Brain pericyte (primary cell): ENCODE measurements at regions not wholly inside any gene's neighbourhood (a gene's known extent, or its start where the extent isn't known, plus 50 kb on each side); places are given as distances from the start of the nearest gene placed in this dataset.

Experiments
- DNase-seq: peaks from one replicate; pipeline ENCODE4 v3.0.0-alpha.2; 2012; ENCODE audit warnings: low read depth, low spot score

- no peak for DNase-seq
Observed at GRCh38 chrX:40316502-40316901, 218.7 kb upstream of the BCOR start.

GRCh38 chrX:40314070-40314469 lies 216.3 kb upstream of the BCOR start:
- no peak for DNase-seq

DNA sequence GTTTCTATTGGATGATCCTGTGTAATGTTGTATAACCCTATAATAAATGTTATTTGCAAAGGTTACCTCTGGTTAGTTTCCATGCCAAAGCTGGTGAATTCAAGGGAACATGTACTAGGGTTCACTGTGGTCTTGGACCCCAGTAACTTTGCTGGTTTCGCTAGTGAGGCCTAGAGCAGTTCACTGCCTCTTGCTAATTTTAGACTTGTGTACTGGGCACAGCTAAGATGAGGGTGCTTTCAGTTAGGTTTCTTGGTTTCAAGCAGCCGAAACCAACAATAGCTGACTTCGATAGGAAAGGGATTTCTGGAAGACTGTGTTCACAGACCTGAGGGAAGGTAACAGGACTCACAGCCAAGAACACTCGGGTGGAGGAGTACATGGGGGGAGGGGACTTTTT lies 215.5 kb upstream of the BCOR start:
- no peak for DNase-seq

GRCh38 chrX:40310447-40310846 lies 212.7 kb upstream of the BCOR start:
- DNase-seq: no peak

GRCh38 chrX:40310016-40310415 lies 212.3 kb upstream of the BCOR start:
- DNase-seq: no peak

- DNase-seq: no peak
Observed at GRCh38 chrX:40307871-40308270, 210.1 kb upstream of the BCOR start.

DNA sequence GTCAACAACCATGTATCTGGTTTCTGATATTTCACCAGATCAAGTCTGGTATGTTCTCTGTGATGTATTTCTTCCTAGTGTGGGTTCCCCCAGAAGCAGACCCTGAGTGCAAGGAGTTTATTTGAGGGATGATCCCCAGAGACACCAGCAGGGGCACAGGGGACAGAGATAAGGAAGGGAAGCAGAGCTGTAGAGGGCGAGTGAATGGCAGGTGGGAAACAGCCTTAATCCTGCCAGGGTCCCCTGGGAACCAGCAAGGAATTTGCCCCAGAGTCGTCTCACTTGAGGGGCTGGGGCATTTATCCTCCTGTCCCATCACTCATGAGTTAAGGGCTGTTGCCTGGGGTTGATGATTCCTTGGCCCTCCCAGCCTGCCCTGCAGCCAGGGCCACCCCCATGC lies 206.4 kb upstream of the BCOR start:
- DNase-seq: no peak

GRCh38 chrX:40303256-40304077 lies 205.7 kb upstream of the BCOR start:
- DNase-seq: no peak

- no peak for DNase-seq
Observed at GRCh38 chrX:40300286-40300890, 202.6 kb upstream of the BCOR start.

DNA sequence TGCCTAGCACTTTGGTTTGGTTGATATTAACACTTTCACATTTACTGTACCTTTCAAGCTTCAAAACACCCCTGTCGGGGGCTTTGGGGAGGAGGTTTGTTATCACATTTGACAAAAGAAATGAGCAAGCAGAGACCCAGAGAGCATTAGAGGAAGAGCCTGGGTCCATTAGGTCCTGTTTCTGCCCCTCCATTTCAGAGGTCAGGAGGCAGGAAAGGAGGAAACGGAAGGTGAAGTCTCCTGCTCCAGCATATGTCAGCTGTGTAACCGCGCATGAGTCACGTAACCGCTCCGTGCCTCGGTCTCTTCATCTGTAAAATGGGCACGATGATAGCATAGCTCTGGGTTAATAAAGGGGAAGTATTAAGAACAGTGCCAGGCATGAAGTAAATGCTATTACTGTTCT lies 201.9 kb upstream of the BCOR start:
- no peak for DNase-seq

DNA sequence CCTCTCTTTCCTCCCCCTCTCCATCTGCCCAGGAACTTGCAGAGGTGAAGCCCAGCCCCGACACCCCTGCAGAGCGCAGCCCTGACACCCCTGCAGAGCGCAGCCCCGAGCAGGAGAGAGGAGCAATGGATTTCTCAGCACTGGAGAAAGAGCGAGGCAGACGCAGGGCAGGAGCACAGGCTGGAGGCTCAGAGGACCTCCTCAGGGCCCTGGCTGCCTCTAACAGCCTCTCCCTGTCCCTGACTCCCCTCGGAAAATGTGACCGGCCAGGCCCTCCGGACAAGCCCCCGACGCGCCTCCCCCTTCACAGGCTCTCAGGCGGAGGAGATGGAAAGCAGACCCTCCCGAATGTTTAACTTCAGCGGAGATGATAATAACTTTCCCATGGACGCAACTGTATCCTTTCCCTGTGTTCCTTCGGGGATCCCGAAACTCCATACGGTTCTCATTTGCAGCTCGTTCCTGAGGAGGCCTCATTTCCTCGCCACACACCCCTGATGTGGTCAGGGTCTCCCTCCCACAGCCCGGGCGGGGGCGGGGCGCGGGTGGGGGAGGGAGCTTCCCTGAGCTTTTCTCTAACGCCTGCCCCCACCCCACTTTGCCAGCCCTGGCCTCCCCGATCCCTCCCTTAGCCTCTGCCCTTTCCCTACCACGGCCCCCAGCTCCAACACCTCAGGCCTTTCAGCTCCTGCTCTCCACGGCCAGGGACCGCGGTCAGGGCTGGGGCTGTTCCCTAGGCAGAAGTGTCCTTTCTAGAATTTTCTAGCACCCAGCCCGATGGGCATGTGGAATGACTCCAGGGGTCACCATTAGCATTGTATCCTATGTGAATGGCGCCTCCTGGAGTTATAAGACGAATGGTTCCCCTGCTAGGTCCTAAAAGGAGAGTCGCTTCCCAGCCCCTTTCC lies 201.1 kb upstream of the BCOR start:
- DNase-seq: no peak

DNA sequence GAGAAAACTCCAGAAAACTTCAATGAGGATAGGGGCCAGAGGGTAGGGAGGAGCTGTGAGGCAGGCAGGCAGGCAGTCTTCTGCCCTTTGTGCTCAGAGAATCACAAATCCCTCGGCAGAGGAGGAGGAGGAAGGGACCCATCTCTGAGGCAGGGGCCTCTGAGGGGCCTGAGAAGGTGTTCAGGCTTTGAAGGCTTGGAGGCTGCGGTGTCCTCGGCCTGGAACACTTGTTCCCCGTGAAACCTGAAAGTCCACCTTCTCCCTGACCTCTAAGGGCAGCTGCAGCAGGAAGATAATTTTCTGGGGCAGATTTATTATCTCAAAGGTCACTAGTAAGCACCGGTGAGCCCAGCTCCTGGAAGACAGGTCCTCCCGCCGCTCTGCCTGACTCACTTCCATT lies 200.3 kb upstream of the BCOR start:
- DNase-seq: no peak

- no peak for DNase-seq
Observed at GRCh38 chrX:40291553-40291952, 193.8 kb upstream of the BCOR start.

GRCh38 chrX:40290517-40290916 lies 192.8 kb upstream of the BCOR start:
- no peak for DNase-seq

DNA sequence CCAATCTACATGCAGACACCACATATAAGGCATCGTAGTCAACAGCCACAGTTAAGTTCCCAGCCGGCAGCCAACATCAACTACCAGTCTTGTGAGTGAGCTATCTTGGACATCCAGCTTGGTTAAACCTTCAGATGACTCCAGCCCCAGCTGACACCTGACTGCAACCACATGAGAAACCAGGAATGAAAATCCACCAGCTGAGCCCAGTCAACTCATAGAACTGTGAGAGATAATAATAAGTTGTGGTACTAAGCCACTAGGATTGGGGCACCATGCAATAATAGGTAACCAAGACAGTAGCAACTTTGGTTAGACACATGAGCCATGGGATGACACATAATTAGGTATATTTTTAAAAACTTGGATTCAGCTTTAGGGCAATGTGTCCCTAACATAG lies 188.1 kb upstream of the BCOR start:
- DNase-seq: no peak

GRCh38 chrX:40284852-40285251 lies 187.1 kb upstream of the BCOR start:
- DNase-seq: no peak

DNA sequence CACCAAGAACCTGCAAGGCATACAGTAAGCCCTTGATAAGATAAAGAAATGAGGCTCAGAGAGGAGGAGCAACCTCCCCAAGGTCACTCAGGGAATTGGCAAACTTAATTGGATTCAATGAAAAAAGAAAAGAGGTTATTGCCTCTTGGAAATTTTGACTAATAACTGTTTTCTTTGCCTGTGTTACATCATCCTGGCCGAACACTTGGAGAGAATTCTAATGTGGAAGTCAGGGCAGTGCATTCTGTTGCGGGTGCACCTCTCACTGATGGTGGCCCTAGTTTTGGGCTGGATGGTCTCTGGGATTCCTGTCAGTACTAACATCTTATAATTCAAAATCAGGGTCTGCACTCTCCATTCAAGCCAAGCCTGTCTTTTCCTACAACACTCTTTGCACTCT lies 186.2 kb upstream of the BCOR start:
- no peak for DNase-seq

DNA sequence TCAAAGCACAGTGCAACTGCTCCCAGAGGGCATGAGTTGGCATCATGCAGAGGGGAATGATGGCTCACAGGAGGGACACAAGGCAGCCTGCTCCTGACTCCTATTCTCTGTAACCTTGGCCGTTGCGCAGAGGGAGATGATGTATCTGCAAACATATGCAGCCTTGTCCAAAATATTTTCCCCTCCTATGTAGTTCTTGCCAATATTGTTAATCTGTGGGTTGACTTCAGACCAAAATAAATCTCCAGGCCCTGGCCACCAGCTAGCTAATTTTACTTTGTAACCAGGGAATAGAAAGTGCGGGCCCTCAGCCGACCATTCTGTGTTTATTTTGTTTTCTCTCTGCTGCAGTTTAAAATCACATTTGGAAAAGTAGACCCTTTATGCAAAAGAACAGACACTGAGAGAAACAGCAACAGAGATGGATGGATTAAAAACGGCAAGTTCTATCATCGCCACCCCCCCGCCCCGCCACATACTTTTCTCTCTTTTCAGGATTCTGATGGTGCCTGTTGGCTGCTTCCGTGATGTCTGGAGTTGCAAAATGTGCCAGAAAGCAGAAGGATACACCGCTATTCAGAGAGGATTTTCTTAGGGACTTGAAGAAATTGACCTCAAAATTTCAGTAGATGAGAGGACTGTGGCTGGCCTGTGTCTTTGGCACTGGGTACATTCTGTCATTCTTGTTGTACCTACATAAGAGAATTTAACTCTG lies 185.3 kb upstream of the BCOR start:
- DNase-seq: no peak

DNA sequence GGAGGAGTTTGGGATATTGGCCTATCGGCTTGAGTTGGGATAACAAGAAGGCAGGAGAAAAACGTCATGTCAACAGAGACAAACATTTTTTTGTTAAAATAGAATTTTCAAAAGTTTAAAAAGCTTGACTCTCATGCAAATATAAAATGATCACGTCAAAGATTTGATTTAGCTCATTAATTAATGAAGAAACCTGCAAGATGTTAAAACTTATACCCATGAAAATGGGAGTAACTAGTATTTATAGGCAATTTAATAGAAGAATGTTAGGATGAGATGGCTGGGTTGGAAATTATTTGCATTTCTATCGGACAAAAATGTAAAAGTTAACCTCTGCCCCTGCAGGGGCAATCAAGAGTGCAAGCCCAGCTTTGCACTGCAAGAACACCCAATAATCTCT lies 184.6 kb upstream of the BCOR start:
- no peak for DNase-seq

DNA sequence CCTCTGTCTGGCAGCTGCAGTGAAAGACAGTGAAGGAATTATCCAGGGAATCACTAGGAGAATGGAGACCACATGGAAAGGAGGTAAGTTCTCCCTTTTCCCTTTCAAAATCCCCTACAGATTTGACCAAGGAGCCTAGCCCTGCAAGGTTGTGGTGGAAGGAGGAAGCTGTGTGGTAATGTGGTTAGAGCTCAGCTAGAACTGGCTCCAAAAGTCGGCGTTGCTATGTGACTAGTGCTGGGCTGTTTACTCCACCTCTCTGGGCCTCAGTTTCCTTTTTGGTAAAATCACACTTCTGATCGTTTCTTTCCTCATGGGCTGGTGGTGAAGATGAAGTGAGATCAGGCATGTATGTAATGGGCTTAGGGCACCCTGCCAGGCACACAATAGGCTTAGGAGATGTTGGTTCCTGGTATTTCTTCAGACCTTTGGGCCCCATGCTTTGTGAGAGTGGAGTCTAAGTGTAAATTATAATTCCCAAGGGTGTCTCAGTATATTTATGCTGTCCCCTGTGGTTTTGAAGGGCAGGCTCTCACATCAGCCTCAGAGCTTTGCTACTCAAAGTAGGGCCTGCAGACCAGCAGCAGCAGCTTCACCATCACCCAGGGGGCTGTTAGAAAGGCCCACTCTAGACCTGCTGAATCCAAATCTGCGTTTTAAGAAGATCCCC lies 183.7 kb upstream of the BCOR start:
- no peak for DNase-seq

GRCh38 chrX:40279762-40280161 lies 182.0 kb upstream of the BCOR start:
- DNase-seq: no peak
